GM12865 (cell line): ENCODE measurements at regions not wholly inside any gene's neighbourhood (a gene's known extent, or its start where the extent isn't known, plus 50 kb on each side); places are given as distances from the start of the nearest gene placed in this dataset.

Experiments used
- DNase-seq: peaks from one replicate; pipeline ENCODE4 v3.0.0; 2010; ENCODE audit warnings: low read depth
- H3K4me3 ChIP-seq: 2 replicates; pipeline ENCODE4 v1.5.1; 2011; ENCODE audit warnings: mild to moderate bottlenecking, low read depth, low read length, control low read depth
- TF ChIP-seq, protein P1 (sequence below): IDR thresholded peaks from 2 replicates; pipeline ENCODE4 v1.5.1; 2011; ENCODE audit warnings: low read length, control low read depth, low read depth, inconsistent platforms; ENCODE audit not compliant: insufficient read depth; ENCODE audit errors: missing control alignments

DNA sequence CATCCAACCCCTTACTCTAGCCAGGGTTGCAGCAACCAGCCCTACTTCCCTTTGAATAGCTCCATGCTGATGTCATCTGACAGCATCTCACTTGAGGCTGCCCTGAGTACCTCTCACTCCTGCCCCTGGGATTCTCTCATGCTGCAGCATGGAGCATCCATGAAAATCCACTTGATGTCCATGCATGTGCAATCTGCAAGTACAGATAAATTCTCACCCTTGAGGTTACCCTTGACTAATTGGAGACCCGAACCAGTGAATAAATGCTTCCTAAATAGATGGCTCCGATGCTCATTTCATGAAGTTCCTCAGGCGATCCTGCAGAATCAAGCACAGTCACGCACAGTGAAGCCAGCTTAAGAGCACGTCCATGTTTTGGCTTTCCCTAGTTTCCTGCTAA is 298.3 kb downstream of the RBM43 start:
- H3K4me3 ChIP-seq: no peak overlapping the region
- TF ChIP-seq, protein P1, sequence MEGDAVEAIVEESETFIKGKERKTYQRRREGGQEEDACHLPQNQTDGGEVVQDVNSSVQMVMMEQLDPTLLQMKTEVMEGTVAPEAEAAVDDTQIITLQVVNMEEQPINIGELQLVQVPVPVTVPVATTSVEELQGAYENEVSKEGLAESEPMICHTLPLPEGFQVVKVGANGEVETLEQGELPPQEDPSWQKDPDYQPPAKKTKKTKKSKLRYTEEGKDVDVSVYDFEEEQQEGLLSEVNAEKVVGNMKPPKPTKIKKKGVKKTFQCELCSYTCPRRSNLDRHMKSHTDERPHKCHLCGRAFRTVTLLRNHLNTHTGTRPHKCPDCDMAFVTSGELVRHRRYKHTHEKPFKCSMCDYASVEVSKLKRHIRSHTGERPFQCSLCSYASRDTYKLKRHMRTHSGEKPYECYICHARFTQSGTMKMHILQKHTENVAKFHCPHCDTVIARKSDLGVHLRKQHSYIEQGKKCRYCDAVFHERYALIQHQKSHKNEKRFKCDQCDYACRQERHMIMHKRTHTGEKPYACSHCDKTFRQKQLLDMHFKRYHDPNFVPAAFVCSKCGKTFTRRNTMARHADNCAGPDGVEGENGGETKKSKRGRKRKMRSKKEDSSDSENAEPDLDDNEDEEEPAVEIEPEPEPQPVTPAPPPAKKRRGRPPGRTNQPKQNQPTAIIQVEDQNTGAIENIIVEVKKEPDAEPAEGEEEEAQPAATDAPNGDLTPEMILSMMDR: no peak
- no peak for DNase-seq

DNA sequence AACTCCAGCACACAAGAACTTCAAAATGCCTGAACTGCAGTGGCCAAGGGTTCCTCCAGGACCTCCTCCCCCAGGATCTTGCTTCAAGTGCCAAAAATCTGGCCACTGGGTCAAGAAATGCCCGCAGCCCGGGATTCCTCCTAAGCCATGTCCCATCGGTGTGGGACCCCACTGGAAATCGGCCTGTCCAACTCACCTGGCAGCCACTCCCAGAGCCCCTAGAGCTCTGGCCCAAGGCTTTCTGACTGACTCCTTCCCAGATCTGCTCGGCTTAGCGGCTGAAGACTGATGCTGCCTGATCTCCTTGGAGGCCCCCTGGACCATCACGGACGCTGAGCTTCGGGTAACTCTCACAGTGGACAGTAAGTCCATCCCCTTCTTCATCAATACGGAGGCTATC is 306.4 kb downstream of the RBM43 start:
- TF ChIP-seq, protein P1: no peak
- no peak for DNase-seq
- H3K4me3 ChIP-seq: no peak overlapping the region

DNA sequence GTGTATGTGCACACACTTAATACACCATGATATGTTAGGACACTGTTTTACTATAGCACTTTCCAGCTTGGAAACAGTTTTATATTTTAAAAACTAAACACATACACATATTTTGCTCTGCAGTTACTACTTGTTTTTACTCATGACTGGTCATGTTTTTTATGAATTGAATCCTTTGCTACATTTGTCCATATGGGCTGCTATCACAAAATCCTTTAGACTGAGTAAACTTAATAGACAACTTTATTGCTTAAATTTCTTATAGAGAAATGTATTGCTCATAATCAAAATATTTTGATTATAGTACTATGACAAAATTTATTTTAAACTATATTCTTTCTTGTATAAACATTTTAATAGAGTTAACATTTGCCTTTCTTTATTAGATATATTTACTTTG is 314.8 kb downstream of the RBM43 start:
- no peak overlapping the region for H3K4me3 ChIP-seq
- TF ChIP-seq, protein P1: no peak
- no peak for DNase-seq

DNA sequence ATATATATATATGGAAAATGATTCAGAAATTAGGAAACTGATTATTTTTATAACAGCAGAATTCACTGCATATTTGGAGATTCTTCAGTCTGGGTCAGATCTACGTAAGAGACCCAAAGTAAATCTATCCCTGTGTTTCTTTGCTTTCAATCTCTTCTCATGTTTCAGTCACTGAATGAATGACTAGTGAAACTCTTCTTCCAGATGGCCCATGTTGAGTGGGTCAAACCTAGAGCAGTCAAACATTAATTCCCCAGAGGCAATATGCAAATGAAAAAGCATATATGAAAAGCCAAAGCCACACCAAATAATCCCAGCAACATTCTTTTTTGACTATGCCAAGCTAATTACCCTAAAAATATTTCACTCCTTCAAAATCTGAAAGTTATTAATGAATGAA is 317.3 kb downstream of the RBM43 start:
- TF ChIP-seq, protein P1: no peak
- DNase-seq: no peak
- H3K4me3 ChIP-seq: no peak overlapping the region

DNA sequence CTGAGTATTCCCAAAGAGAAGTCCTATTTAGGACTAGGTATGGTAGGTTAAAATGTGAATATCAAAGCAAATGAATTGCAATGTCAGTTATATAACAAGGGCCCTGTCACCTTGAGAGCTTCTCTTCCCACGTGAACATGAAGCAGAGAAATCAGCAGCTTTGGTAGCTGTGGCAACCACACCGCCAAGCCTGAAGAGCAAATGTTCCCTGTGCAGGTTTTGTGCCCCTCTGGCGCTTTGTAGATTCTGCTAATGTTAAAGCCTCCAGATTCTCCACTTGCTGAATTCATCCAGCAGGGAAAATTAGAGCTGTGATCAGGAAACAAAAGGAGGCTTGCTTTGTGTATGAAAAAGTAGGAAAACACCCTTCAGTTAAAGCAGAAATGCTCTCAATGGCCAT is 322.6 kb downstream of the RBM43 start:
- TF ChIP-seq, protein P1: no peak
- DNase-seq: no peak

DNA sequence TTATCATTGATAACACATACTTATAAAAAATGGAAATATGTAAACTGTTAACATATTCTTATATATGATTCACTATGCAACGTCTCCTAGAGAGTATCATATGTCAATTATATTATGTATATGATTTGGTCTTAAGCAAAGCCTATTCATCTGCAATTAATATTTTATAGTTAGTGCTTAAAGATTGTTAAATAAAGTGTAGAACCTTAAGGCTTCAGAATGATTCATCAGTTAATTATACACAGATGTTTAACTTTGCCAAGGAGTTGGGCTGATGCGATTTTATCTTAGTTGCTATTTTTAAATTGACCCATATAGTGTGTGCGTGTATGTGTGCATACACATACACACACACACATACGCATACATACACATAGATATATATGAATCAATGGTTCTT is 323.1 kb downstream of the RBM43 start:
- no peak for DNase-seq
- TF ChIP-seq, protein P1: no peak
- no peak overlapping the region for H3K4me3 ChIP-seq

More for the DNA sequence above, 322.6 kb downstream of the RBM43 start:
- no peak overlapping the region for H3K4me3 ChIP-seq

DNA sequence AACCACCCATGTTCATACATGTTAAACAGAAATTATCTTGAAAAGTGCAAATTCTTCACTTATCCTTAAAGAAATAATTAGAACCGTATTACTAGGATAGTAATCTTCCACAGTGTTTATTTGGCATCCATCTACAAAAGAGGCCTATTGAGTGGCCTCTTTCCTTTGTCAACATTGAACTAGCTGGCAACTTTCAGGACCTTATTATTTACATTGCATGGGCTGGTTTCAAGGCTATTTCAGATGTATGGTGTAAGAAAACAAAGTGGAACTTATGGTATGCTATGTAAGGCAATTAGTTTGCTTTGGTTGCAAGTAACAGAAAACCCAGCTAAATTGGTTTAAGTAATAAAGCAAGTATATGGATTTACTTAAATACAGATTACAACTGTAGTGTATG is 324.6 kb downstream of the RBM43 start:
- DNase-seq: no peak
- TF ChIP-seq, protein P1: no peak
- no peak overlapping the region for H3K4me3 ChIP-seq
